K562 (cell line): ENCODE measurements at regions not wholly inside any gene's neighbourhood (a gene's known extent, or its start where the extent isn't known, plus 50 kb on each side); places are given as distances from the start of the nearest gene placed in this dataset.

Experiments used
- JUND ChIP-seq, 2 experiments: IDR thresholded peaks; 2 replicates in 1 of 2; 3 replicates in 1 of 2; pipeline ENCODE4 v1.6.1; 2011; ENCODE audit warnings: borderline replicate concordance in 2 of 2, low read depth in 2 of 2, low read length in 2 of 2, improper control_type of control experiment in 1 of 2, missing biosample characterization in 1 of 2, missing genetic modification characterization in 1 of 2, missing genetic modification reagents in 1 of 2
- L3MBTL2 ChIP-seq: fragments of 450-650 bp; IDR thresholded peaks from 2 replicates; pipeline ENCODE4 v1.6.1; 2016; ENCODE audit warnings: mild to moderate bottlenecking, moderate library complexity
- LEF1 ChIP-seq: fragments of 450-650 bp; IDR thresholded peaks from 2 replicates; pipeline ENCODE4 v1.6.1; 2016; ENCODE audit warnings: mild to moderate bottlenecking
- MBD1 ChIP-seq: fragments of 250-450 bp; sonication (Bioruptor Pico); IDR thresholded peaks from 2 replicates; pipeline ENCODE4 v1.8.0; 2022; ENCODE audit warnings: inconsistent platforms
- RAD21 ChIP-seq, 2 experiments: fragments of 250-450 bp in 1 of 2; fragments of 450-650 bp in 1 of 2; sonication (Bioruptor Pico) in 1 of 2; formaldehyde crosslinking in 1 of 2; IDR thresholded peaks in 1 of 2; conservative IDR thresholded peaks in 1 of 2; 2 replicates each; pipeline versions ENCODE4 v1.4.0 to v1.8.0; 2020 to 2022; ENCODE audit warnings: mild to moderate bottlenecking in 2 of 2, moderate library complexity in 1 of 2
- RB1 ChIP-seq: fragments of 450-650 bp; IDR thresholded peaks from 2 replicates; pipeline ENCODE4 v1.6.1; 2017; ENCODE audit warnings: low read depth, mild to moderate bottlenecking
- REST ChIP-seq, 2 experiments: fragments of 450-650 bp; formaldehyde crosslinking in 1 of 2; IDR thresholded peaks; 2 replicates each; pipeline versions ENCODE4 v1.4.0 to v1.6.1; 2014 to 2020; ENCODE audit warnings: mild to moderate bottlenecking in 2 of 2, borderline replicate concordance in 1 of 2, low read depth in 1 of 2
- RNF219 ChIP-seq: fragments of 250-450 bp; sonication (Bioruptor Pico); IDR thresholded peaks from 2 replicates; pipeline ENCODE4 v1.5.0; 2022; ENCODE audit warnings: mild to moderate bottlenecking
- SMC3 ChIP-seq: conservative IDR thresholded peaks from 2 replicates; pipeline ENCODE4 v1.6.1; 2011; ENCODE audit warnings: low read depth, low read length, improper control_type of control experiment; ENCODE audit not compliant: insufficient read depth
- XRCC5 ChIP-seq: fragments of 200-400 bp; formaldehyde crosslinking; IDR thresholded peaks from 2 replicates; pipeline ENCODE4 v1.6.1; 2017; ENCODE audit warnings: low read depth, mild to moderate bottlenecking, low read length
- ZNF217 ChIP-seq: sonication (generic); formaldehyde crosslinking; IDR thresholded peaks from 2 replicates; pipeline ENCODE4 v1.8.0; 2022; ENCODE audit warnings: mild to moderate bottlenecking, missing genetic modification reagents
- ZNF764 ChIP-seq: fragments of 250-450 bp; sonication (Bioruptor Pico); IDR thresholded peaks from 2 replicates; pipeline ENCODE4 v1.4.0; 2020; ENCODE audit warnings: low read depth, mild to moderate bottlenecking, moderate library complexity

GRCh38 chr7:149662591-149663095 is 110.7 kb downstream of the ZNF467 start (continued):
- no peak for TF ChIP-seq MBD1 (CRISPR knock-in tag)
- peak; percentile 50; the same call in 1 of the 2 replicates for TF ChIP-seq XRCC5
- no peak for TF ChIP-seq ZNF217
- TF ChIP-seq RAD21 (CRISPR knock-in tag; conservative IDR thresholded peaks at IDR 0.05 in 1 of 2, IDR thresholded peaks at IDR 0.05 in 1 of 2), result peak; percentile 85 to 96
- TF ChIP-seq ZNF764 (CRISPR knock-in tag), result no peak
- no peak for TF ChIP-seq LEF1
- TF ChIP-seq L3MBTL2, result 0 out of 2 replicates have a peak, but pooled peaks have one; percentile 11
- peak; percentile 96 for TF ChIP-seq SMC3
- TF ChIP-seq JUND (IDR thresholded peaks at IDR 0.05; ENCODE audit: borderline replicate concordance, low read depth, low read length), result peak; percentile 51; the same call in 1 of the 2 replicates
- no peak for TF ChIP-seq JUND (tag; IDR thresholded peaks at IDR 0.05; ENCODE audit: borderline replicate concordance, low read depth, low read length)
- no peak for TF ChIP-seq RNF219 (CRISPR knock-in tag)
- peak; percentile 92 for TF ChIP-seq REST (IDR thresholded peaks at IDR 0.05; ENCODE audit: borderline replicate concordance)
- no peak for TF ChIP-seq REST (CRISPR knock-in tag; IDR thresholded peaks at IDR 0.05; ENCODE audit: low read depth)
- TF ChIP-seq RB1, result peak; percentile 63; the same call in 1 of the 2 replicates
- TF ChIP-seq, all 486 proteins: peak for 24
